Effector memory CD4-positive, alpha-beta T cell (primary cell): ENCODE measurements at regions not wholly inside any gene's neighbourhood (a gene's known extent, or its start where the extent isn't known, plus 50 kb on each side); places are given as distances from the start of the nearest gene placed in this dataset.

Experiments
- DNase-seq, 3 donors: peaks; one replicate each; pipeline ENCODE4 v3.0.0-alpha.2; 2020
- H3K27ac ChIP-seq: 2 replicates; pipeline ENCODE4 v1.7.0; 2013; ENCODE audit warnings: mild to moderate bottlenecking, low read length, moderate library complexity; ENCODE audit not compliant: insufficient read depth, poor library complexity, severe bottlenecking
- H3K27me3 ChIP-seq: replicated peaks from 2 replicates; pipeline ENCODE4 v1.7.0; 2013; ENCODE audit warnings: mild to moderate bottlenecking, low read length; ENCODE audit not compliant: insufficient read depth, control insufficient read depth, poor library complexity, severe bottlenecking
- H3K36me3 ChIP-seq: 2 replicates; pipeline ENCODE4 v1.7.0; 2013; ENCODE audit warnings: mild to moderate bottlenecking, low read length, moderate library complexity; ENCODE audit not compliant: control insufficient read depth, insufficient read depth
- H3K4me1 ChIP-seq: 2 replicates; pipeline ENCODE4 v1.7.0; 2013; ENCODE audit warnings: low read length, mild to moderate bottlenecking; ENCODE audit not compliant: control insufficient read depth, insufficient read depth, poor library complexity, severe bottlenecking
- H3K4me3 ChIP-seq: 2 replicates; pipeline ENCODE4 v1.7.0; 2013; ENCODE audit warnings: low read length, low read depth, mild to moderate bottlenecking; ENCODE audit not compliant: insufficient read depth, poor library complexity, severe bottlenecking
- H3K9me3 ChIP-seq: 2 replicates; pipeline ENCODE4 v1.7.0; 2013; ENCODE audit warnings: mild to moderate bottlenecking, low read length, moderate library complexity; ENCODE audit not compliant: control insufficient read depth

GRCh38 chrY:15368786-15369185 lies 844.5 kb downstream of the NLGN4Y start:
- H3K36me3 ChIP-seq = no peaks in the 10 kb centered on the region
- DNase-seq = no peak
- no peak overlapping the region for H3K4me3 ChIP-seq
- no peaks in the 10 kb centered on the region for H3K9me3 ChIP-seq
- H3K27me3 ChIP-seq = no peaks in the 10 kb centered on the region
- H3K27ac ChIP-seq = no peak overlapping the region
- H3K4me1 ChIP-seq = no peaks in the 10 kb centered on the region

- H3K27ac ChIP-seq = no peak overlapping the region
- H3K27me3 ChIP-seq = no peaks in the 10 kb centered on the region
- H3K9me3 ChIP-seq = no peaks in the 10 kb centered on the region
- H3K4me1 ChIP-seq = no peaks in the 10 kb centered on the region
- H3K36me3 ChIP-seq = no peaks in the 10 kb centered on the region
- DNase-seq = no peak
- H3K4me3 ChIP-seq = no peak overlapping the region
These were observed 860.8 kb downstream of the NLGN4Y start for GRCh38 chrY:15385178-15385577.

GRCh38 chrY:15397556-15398280 lies 873.4 kb downstream of the NLGN4Y start:
- H3K36me3 ChIP-seq = no peaks in the 10 kb centered on the region
- H3K27me3 ChIP-seq = no peaks in the 10 kb centered on the region
- no peaks in the 10 kb centered on the region for H3K4me1 ChIP-seq
- no peak overlapping the region for H3K27ac ChIP-seq
- H3K4me3 ChIP-seq = no peak overlapping the region
- no peaks in the 10 kb centered on the region for H3K9me3 ChIP-seq
- DNase-seq = no peak

- no peak for DNase-seq
- Histone ChIP-seq H3K4me1 (no peaks in the 10 kb centered on the region), H3K27ac (no peak overlapping the region), H3K4me3 (no peak overlapping the region), H3K27me3 (no peaks in the 10 kb centered on the region), H3K36me3 (no peaks in the 10 kb centered on the region), H3K9me3 (no peaks in the 10 kb centered on the region)
These were observed 878.1 kb downstream of the NLGN4Y start for GRCh38 chrY:15402451-15402850.

- Histone ChIP-seq H3K4me1 (no peaks in the 10 kb centered on the region), H3K9me3 (no peaks in the 10 kb centered on the region), H3K27me3 (no peaks in the 10 kb centered on the region), H3K27ac (no peak overlapping the region), H3K4me3 (no peak overlapping the region), H3K36me3 (no peaks in the 10 kb centered on the region)
- no peak for DNase-seq
These were observed 880.2 kb downstream of the NLGN4Y start for GRCh38 chrY:15404551-15404950.

- no peak overlapping the region for H3K27ac ChIP-seq
- H3K36me3 ChIP-seq = no peaks in the 10 kb centered on the region
- H3K4me1 ChIP-seq = no peaks in the 10 kb centered on the region
- DNase-seq = no peak
- no peak overlapping the region for H3K4me3 ChIP-seq
- no peaks in the 10 kb centered on the region for H3K9me3 ChIP-seq
- H3K27me3 ChIP-seq = no peaks in the 10 kb centered on the region
These were observed 890.8 kb downstream of the NLGN4Y start for GRCh38 chrY:15415165-15415564.

GRCh38 chrY:15418613-15419012 lies 894.3 kb downstream of the NLGN4Y start:
- Histone ChIP-seq H3K9me3 (no peaks in the 10 kb centered on the region), H3K4me1 (no peaks in the 10 kb centered on the region), H3K27me3 (no peaks in the 10 kb centered on the region), H3K36me3 (no peaks in the 10 kb centered on the region), H3K27ac (no peak overlapping the region), H3K4me3 (no peak overlapping the region)
- DNase-seq = no peak

- H3K27ac ChIP-seq = peak overlapping the region; percentile 48
- no peaks in the 10 kb centered on the region for H3K36me3 ChIP-seq
- H3K4me1 ChIP-seq = peaks cover 4% of the 10 kb centered on the region
- DNase-seq = peak in 1 of 3 donors; percentile 4
- H3K9me3 ChIP-seq = no peaks in the 10 kb centered on the region
- H3K4me3 ChIP-seq = peak overlapping the region; percentile 35
- no peaks in the 10 kb centered on the region for H3K27me3 ChIP-seq
These were observed 900.4 kb downstream of the NLGN4Y start for GRCh38 chrY:15424665-15425132.

GRCh38 chrY:15440021-15440695 lies 915.8 kb downstream of the NLGN4Y start:
- no peaks in the 10 kb centered on the region for H3K9me3 ChIP-seq
- H3K4me1 ChIP-seq = no peaks in the 10 kb centered on the region
- DNase-seq = no peak
- no peak overlapping the region for H3K4me3 ChIP-seq
- H3K27me3 ChIP-seq = no peaks in the 10 kb centered on the region
- H3K27ac ChIP-seq = no peak overlapping the region
- no peaks in the 10 kb centered on the region for H3K36me3 ChIP-seq

GRCh38 chrY:15440696-15441408 lies 916.5 kb downstream of the NLGN4Y start:
- H3K36me3 ChIP-seq = no peaks in the 10 kb centered on the region
- H3K9me3 ChIP-seq = no peaks in the 10 kb centered on the region
- H3K27ac ChIP-seq = no peak overlapping the region
- H3K4me1 ChIP-seq = no peaks in the 10 kb centered on the region
- H3K4me3 ChIP-seq = no peak overlapping the region
- no peaks in the 10 kb centered on the region for H3K27me3 ChIP-seq
- no peak for DNase-seq
